Body of pancreas (tissue), 4 donors: ENCODE measurements at regions not wholly inside any gene's neighbourhood (a gene's known extent, or its start where the extent isn't known, plus 50 kb on each side); places are given as distances from the start of the nearest gene placed in this dataset.

Experiments used
- CTCF ChIP-seq, 7 experiments: fragments of 450-650 bp in 4 of 7; fragments of 200-600 bp in 3 of 7; sonication (generic) in 3 of 7; IDR thresholded peaks; one replicate each; pipeline ENCODE4 v1.5.1; 2016 to 2019; ENCODE audit warnings: antibody characterized with exemption in 7 of 7
- POLR2A ChIP-seq, 3 donors: fragments of 450-650 bp; IDR thresholded peaks; one replicate each; pipeline ENCODE4 v1.6.1; 2016; ENCODE audit warnings: antibody characterized with exemption in 3 of 3, mild to moderate bottlenecking in 2 of 3

- TF ChIP-seq POLR2A (IDR thresholded peaks at IDR 0.05) (no peak), CTCF (IDR thresholded peaks at IDR 0.05) (no peak)
Observed at GRCh38 chr2:123696799-123697410, 328.2 kb upstream of the CNTNAP5 start.
